B cell (primary cell): ENCODE measurements at regions not wholly inside any gene's neighbourhood (a gene's known extent, or its start where the extent isn't known, plus 50 kb on each side); places are given as distances from the start of the nearest gene placed in this dataset.

Source experiments
- ATAC-seq: fragments of 200-7000 bp; cut with Tn5 transposase; one replicate; pipeline ENCODE4 v1.10.0; 2021; ENCODE audit warnings: low read depth, mild to moderate bottlenecking, moderate number of reproducible peaks, moderate library complexity
- CTCF ChIA-PET: fragments of 350-600 bp; sonication (Branson Sonifier 250); formaldehyde crosslinking; loops from one replicate; lab custom pipeline; 2021; ENCODE audit warnings: antibody characterized with exemption, inconsistent platforms; lab: Charles Lee
- POLR2A ChIA-PET: fragments of 350-600 bp; sonication (Branson Sonifier 250); formaldehyde crosslinking; loops from one replicate; lab custom pipeline; 2021; ENCODE audit warnings: antibody characterized with exemption; lab: Charles Lee
- DNase-seq: peaks from one replicate; pipeline ENCODE4 v3.0.0; 2013
- H2AFZ ChIP-seq: 2 replicates; pipeline ENCODE4 v1.6.1; 2012; ENCODE audit warnings: mild to moderate bottlenecking, low read depth, low read length; ENCODE audit not compliant: insufficient read depth, poor library complexity, severe bottlenecking
- H3K27ac ChIP-seq, 2 donors: 1 replicate in 1 of 2; 2 replicates in 1 of 2; pipeline ENCODE4 v1.5.1; 2012 to 2013; ENCODE audit warnings: low read length in 2 of 2, mild to moderate bottlenecking in 2 of 2, moderate library complexity in 1 of 2
- H3K27me3 ChIP-seq, 4 experiments: fragments of 200-600 bp in 1 of 4; sonication (generic) in 1 of 4; replicated peaks in 1 of 4; 1 replicate in 2 of 4; 2 replicates in 2 of 4; pipeline versions ENCODE4 v1.6.1 to v1.7.0; 2013 to 2016; ENCODE audit warnings: low read length in 3 of 4, mild to moderate bottlenecking in 2 of 4, mixed read lengths in 1 of 4, moderate library complexity in 1 of 4; ENCODE audit not compliant: insufficient read depth in 4 of 4, control insufficient read depth in 3 of 4; ENCODE audit errors: control extremely low read depth in 1 of 4
- H3K36me3 ChIP-seq, 2 experiments: replicated peaks in 1 of 2; 1 replicate in 1 of 2; 2 replicates in 1 of 2; pipeline versions ENCODE4 v1.6.1 to v1.7.1; 2013; ENCODE audit warnings: low read length in 1 of 2; ENCODE audit not compliant: insufficient read depth in 2 of 2, control insufficient read depth in 1 of 2; ENCODE audit errors: control extremely low read depth in 1 of 2, extremely low read depth in 1 of 2
- H3K4me1 ChIP-seq, 2 donors: fragments of 200-600 bp in 1 of 2; sonication (generic) in 1 of 2; 1 replicate in 1 of 2; 2 replicates in 1 of 2; pipeline versions ENCODE4 v1.5.1 to v1.6.1; 2013 to 2017; ENCODE audit warnings: low read length in 2 of 2; ENCODE audit not compliant: control insufficient read depth in 2 of 2, insufficient read depth in 2 of 2
- H3K4me2 ChIP-seq: replicated peaks from 2 replicates; pipeline ENCODE3; 2012; ENCODE audit warnings: mild to moderate bottlenecking, low read depth, low read length; ENCODE audit not compliant: poor library complexity, severe bottlenecking
- H3K4me3 ChIP-seq, 5 experiments: fragments of 200-600 bp in 1 of 5; sonication (generic) in 1 of 5; 1 replicate in 3 of 5; 2 replicates in 2 of 5; pipeline versions ENCODE4 v1.5.1 to v1.7.0; 2011 to 2016; ENCODE audit warnings: low read length in 4 of 5, mild to moderate bottlenecking in 4 of 5, low read depth in 2 of 5, control low read depth in 1 of 5, moderate library complexity in 1 of 5; ENCODE audit not compliant: insufficient read depth in 1 of 5; ENCODE audit errors: control extremely low read depth in 1 of 5, extremely low read depth in 1 of 5
- H3K79me2 ChIP-seq: fragments of 200-600 bp; sonication (generic); one replicate; pipeline ENCODE4 v1.6.0; 2016; ENCODE audit warnings: low read length; ENCODE audit not compliant: control insufficient read depth, insufficient read depth
- H3K9ac ChIP-seq: fragments of 200-600 bp; sonication (generic); 2 replicates; pipeline ENCODE4 v1.6.1; 2017; ENCODE audit warnings: mild to moderate bottlenecking, low read length, moderate library complexity
- H3K9me3 ChIP-seq, 3 donors: one replicate each; pipeline versions ENCODE4 v1.6.1 to v1.7.1; 2013; ENCODE audit warnings: low read length in 2 of 3; ENCODE audit not compliant: control insufficient read depth in 2 of 3, insufficient read depth in 1 of 3; ENCODE audit errors: control extremely low read depth in 1 of 3
- H4K20me1 ChIP-seq: 2 replicates; pipeline ENCODE4 v1.6.0; 2012; ENCODE audit warnings: mild to moderate bottlenecking, low read length; ENCODE audit not compliant: insufficient read depth, control insufficient read depth, poor library complexity, severe bottlenecking
- H3K27ac Mint-ChIP-seq: one replicate; pipeline ENCODE4 v1.8.0; 2021; ENCODE audit warnings: mixed read lengths
- H3K27me3 Mint-ChIP-seq: one replicate; pipeline ENCODE4 v1.8.0; 2021; ENCODE audit warnings: mixed read lengths
- H3K4me1 Mint-ChIP-seq: one replicate; pipeline ENCODE4 v1.8.0; 2021; ENCODE audit warnings: mixed read lengths
- H3K4me3 Mint-ChIP-seq: one replicate; pipeline ENCODE4 v1.8.0; 2021; ENCODE audit warnings: mixed read lengths
- H3K9me3 Mint-ChIP-seq: one replicate; pipeline ENCODE4 v1.8.0; 2022; ENCODE audit warnings: mixed read lengths; ENCODE audit not compliant: insufficient read depth
- EZH2 ChIP-seq: IDR thresholded peaks from 2 replicates; pipeline ENCODE4 v1.6.1; 2012; ENCODE audit warnings: borderline replicate concordance, low read depth, mild to moderate bottlenecking, moderate library complexity, low read length; ENCODE audit not compliant: insufficient read depth, poor library complexity, severe bottlenecking
- WGBS: methylation state at CpG from one replicate; pipeline ENCODE4 v1.1.5; 2013; ENCODE audit warnings: missing lambda C conversion rate; ENCODE audit not compliant: insufficient coverage; 5-methylcytosine and 5-hydroxymethylcytosine counted together
- intact Hi-C: fragments of 100-400 bp; cut with micrococcal nuclease; formaldehyde crosslinking; loops from one replicate; pipeline ENCODE4 v1.10.0; 2022
- TF ChIP-seq, protein P1 (sequence below): fragments of 200-600 bp; IDR thresholded peaks from one replicate; pipeline ENCODE4 v1.8.0; 2022; ENCODE audit warnings: antibody characterized with exemption, mild to moderate bottlenecking

DNA sequence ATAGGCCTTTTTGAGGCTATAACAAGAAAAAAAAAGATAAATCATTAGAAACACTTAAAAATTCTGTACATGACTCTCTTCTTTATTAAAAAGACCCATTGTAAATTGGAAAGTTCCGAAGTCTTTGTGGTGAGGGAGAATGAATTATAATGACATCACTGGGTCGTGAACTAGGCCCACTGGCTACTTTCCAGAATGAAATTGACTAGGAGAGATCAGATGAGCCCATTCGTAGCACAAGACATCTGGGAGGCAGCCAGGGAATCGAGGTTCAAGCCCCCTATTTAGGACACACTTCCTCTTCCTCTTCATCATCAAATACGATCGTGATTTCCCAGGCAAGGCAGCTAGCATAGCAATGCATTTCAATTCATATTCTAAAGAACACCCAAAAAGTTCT lies 889.8 kb upstream of the NR2F2 start:
- Mint-ChIP-seq H3K27me3 (no peaks in the 10 kb centered on the region), H3K4me3 (no peak overlapping the region), H3K4me1 (no peaks in the 10 kb centered on the region), H3K9me3 (no peaks in the 10 kb centered on the region), H3K27ac (no peak overlapping the region)
- no peaks in the 10 kb centered on the region for H3K4me1 ChIP-seq
- ChIA-PET CTCF (no interaction called here), POLR2A (no interaction called here)
- H3K79me2 ChIP-seq = no peaks in the 10 kb centered on the region
- H3K9ac ChIP-seq = no peak overlapping the region
- H3K4me2 ChIP-seq = no peak overlapping the region
- no peak for TF ChIP-seq EZH2
- TF ChIP-seq, protein P1, sequence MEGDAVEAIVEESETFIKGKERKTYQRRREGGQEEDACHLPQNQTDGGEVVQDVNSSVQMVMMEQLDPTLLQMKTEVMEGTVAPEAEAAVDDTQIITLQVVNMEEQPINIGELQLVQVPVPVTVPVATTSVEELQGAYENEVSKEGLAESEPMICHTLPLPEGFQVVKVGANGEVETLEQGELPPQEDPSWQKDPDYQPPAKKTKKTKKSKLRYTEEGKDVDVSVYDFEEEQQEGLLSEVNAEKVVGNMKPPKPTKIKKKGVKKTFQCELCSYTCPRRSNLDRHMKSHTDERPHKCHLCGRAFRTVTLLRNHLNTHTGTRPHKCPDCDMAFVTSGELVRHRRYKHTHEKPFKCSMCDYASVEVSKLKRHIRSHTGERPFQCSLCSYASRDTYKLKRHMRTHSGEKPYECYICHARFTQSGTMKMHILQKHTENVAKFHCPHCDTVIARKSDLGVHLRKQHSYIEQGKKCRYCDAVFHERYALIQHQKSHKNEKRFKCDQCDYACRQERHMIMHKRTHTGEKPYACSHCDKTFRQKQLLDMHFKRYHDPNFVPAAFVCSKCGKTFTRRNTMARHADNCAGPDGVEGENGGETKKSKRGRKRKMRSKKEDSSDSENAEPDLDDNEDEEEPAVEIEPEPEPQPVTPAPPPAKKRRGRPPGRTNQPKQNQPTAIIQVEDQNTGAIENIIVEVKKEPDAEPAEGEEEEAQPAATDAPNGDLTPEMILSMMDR = no peak
- H3K27me3 ChIP-seq = no peaks in the 10 kb centered on the region
- no peak for ATAC-seq
- H3K9me3 ChIP-seq = no peaks in the 10 kb centered on the region
- no peak overlapping the region for H3K27ac ChIP-seq
- H3K4me3 ChIP-seq = no peak overlapping the region
- no peaks in the 10 kb centered on the region for H3K36me3 ChIP-seq
- H4K20me1 ChIP-seq = no peaks in the 10 kb centered on the region
- WGBS = 57% methylated on average over 4 of the region's 6 CpGs
- no peak for DNase-seq
- intact Hi-C loops = no loop called here
- H2AFZ ChIP-seq = no peak overlapping the region

DNA sequence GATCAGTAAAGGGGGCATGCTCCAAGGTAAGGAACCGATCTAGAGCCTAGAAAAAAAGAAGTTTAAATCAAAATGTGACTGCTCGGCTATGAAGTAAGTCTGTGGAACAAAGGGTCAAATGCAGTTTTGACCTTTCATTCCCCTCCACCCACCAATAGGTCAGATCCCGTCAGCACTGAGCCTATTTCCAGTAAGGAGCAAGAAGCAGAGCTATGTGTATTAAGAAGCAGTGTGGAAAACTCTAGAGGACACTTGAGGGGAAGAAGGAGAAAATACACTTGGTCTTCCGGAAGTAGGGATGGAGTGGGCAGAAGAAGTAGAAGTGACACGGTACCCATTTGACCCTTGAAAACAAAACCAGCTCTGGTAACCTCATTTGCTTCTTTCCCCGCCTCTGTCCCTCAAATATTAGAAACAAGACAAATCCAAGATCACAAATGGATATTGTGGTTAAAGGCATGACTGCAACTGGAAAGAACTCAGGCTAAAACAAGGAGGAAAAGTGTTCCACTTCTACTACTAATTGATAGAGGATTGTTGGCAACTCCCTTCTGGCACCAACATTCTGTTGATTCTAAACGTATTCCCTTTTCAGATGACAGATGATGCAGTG lies 888.3 kb upstream of the NR2F2 start:
- ChIA-PET CTCF (no interaction called here), POLR2A (no interaction called here)

More for the DNA sequence above, 888.3 kb upstream of the NR2F2 start:
- Histone ChIP-seq H3K27me3 (no peaks in the 10 kb centered on the region), H2AFZ (no peak overlapping the region), H3K4me3 (no peak overlapping the region), H3K79me2 (no peaks in the 10 kb centered on the region), H3K9ac (no peak overlapping the region), H4K20me1 (no peaks in the 10 kb centered on the region), H3K4me1 (no peaks in the 10 kb centered on the region), H3K4me2 (no peak overlapping the region), H3K9me3 (no peaks in the 10 kb centered on the region), H3K36me3 (no peaks in the 10 kb centered on the region), H3K27ac (no peak overlapping the region)
- Mint-ChIP-seq H3K27me3 (no peaks in the 10 kb centered on the region), H3K4me3 (no peak overlapping the region), H3K4me1 (no peaks in the 10 kb centered on the region), H3K27ac (no peak overlapping the region), H3K9me3 (peaks cover 2% of the 10 kb centered on the region)
- no peak for DNase-seq
- TF ChIP-seq EZH2 = no peak
- TF ChIP-seq, protein P1 = no peak
- WGBS = no CpG with 5 or more reads among the region's 7 CpGs
- ATAC-seq = no peak
- intact Hi-C loops = no loop called here
